ENCODE measurements at regions not wholly inside any gene's neighbourhood (a gene's known extent, or its start where the extent isn't known, plus 50 kb on each side); places are given as distances from the start of the nearest gene placed in this dataset.

DNA sequence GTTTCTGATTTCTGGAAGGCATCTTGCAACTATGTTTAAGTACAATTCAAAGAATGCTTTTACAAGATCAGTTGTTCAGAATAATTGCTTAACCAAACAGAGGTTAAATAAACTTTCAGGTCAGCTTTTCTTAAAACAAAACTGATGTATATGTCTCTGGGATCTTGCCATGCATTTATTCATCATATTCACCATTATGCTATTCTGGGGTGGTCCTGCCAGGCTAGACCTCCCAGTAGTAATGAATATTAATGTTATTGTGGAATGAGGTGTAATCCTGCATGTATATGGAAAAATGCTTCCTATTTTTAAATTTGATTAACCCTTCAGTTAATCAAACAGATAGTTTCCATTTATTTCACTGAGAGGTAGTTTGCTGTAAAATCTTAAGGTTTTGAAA lies 129.3 kb upstream of the RGPD4 start:
- Histone ChIP-seq H4K91ac (ENCODE audit: low read depth, low read length) (no peak overlapping the region), H3K9me3 (ENCODE audit: insufficient read depth, low read depth, low read length) (peaks cover 4% of the 10 kb centered on the region), H3K14ac (ENCODE audit: low read length) (no peak overlapping the region), H4K8ac (ENCODE audit: low read depth, low read length) (no peak overlapping the region), H3K36me3 (ENCODE audit: control insufficient read depth in 1 of 2, insufficient read depth in 2 of 2, low read length in 2 of 2) (no peaks in the 10 kb centered on the region), H3K9ac (ENCODE audit: low read length) (no peak overlapping the region), H4K12ac (ENCODE audit: low read depth, low read length) (no peak overlapping the region), H3K79me2 (ENCODE audit: control insufficient read depth, insufficient read depth, low read length, poor library complexity) (no peaks in the 10 kb centered on the region), H3K4me2 (ENCODE audit: low read length) (no peak overlapping the region), H2BK5ac (ENCODE audit: low read depth, low read length, poor library complexity) (no peak overlapping the region), H3K4me3 (ENCODE audit: low read depth, low read length) (no peak overlapping the region), H3K23ac (ENCODE audit: low read length) (no peak overlapping the region), H2AFZ (ENCODE audit: insufficient read depth, low read length, poor library complexity) (no peak overlapping the region), H3K27ac (ENCODE audit: low read depth, low read length) (no peak overlapping the region), H2BK12ac (ENCODE audit: low read length) (no peak overlapping the region), H3K4ac (ENCODE audit: low read depth, low read length) (no peak overlapping the region), H3K27me3 (ENCODE audit: insufficient read depth, low read length) (no peaks in the 10 kb centered on the region), H3K4me1 (ENCODE audit: control insufficient read depth in 1 of 2, insufficient read depth in 2 of 2, low read length in 2 of 2) (no peaks in the 10 kb centered on the region), H3K18ac (ENCODE audit: low read length) (no peak overlapping the region), H3K79me1 (ENCODE audit: low read length) (no peaks in the 10 kb centered on the region), H2AK5ac (ENCODE audit: low read length) (no peak overlapping the region), H2BK120ac (ENCODE audit: insufficient read depth, low read length, poor library complexity) (no peak overlapping the region)
- DNase-seq, result no peak

DNA sequence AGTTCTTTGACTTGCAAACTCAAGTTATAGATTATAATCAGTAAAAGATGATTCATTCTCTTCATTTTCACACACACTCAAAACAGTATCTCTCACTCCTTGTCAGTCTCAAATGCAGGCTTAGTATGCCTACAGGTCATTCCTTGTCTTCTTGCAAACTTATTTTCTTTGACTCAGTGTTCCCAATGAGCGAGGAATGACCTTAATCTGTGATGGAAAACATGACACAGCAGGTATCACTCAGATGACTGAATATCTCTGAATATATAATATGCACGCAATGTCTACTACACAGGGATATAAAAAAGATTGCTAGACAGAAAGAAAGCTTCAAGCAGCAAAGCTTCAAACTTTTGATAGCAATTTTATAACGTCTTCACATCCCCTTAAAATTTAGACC lies 127.8 kb upstream of the RGPD4 start:
- no peak overlapping the region for H4K12ac ChIP-seq (ENCODE audit: low read depth, low read length)
- DNase-seq, result no peak
- no peak overlapping the region for H2AFZ ChIP-seq (ENCODE audit: insufficient read depth, low read length, poor library complexity)
- no peaks in the 10 kb centered on the region for H3K79me2 ChIP-seq (ENCODE audit: control insufficient read depth, insufficient read depth, low read length, poor library complexity)
- H3K18ac ChIP-seq (ENCODE audit: low read length), result no peak overlapping the region
- no peak overlapping the region for H3K14ac ChIP-seq (ENCODE audit: low read length)
- no peak overlapping the region for H3K4me2 ChIP-seq (ENCODE audit: low read length)
- H3K23ac ChIP-seq (ENCODE audit: low read length), result no peak overlapping the region
- no peak overlapping the region for H3K27ac ChIP-seq (ENCODE audit: low read depth, low read length)
- no peak overlapping the region for H3K9ac ChIP-seq (ENCODE audit: low read length)
- H3K27me3 ChIP-seq (ENCODE audit: insufficient read depth, low read length), result no peaks in the 10 kb centered on the region
- H4K8ac ChIP-seq (ENCODE audit: low read depth, low read length), result no peak overlapping the region
- no peak overlapping the region for H3K4me3 ChIP-seq (ENCODE audit: low read depth, low read length)
- WGBS (ENCODE audit: extremely low coverage, insufficient coverage, insufficient read length), result no CpG with 5 or more reads among the region's 3 CpGs
- H2AK5ac ChIP-seq (ENCODE audit: low read length), result no peak overlapping the region
- no peak overlapping the region for H2BK12ac ChIP-seq (ENCODE audit: low read length)
- H2BK120ac ChIP-seq (ENCODE audit: insufficient read depth, low read length, poor library complexity), result no peak overlapping the region
- H3K79me1 ChIP-seq (ENCODE audit: low read length), result no peaks in the 10 kb centered on the region
- no peaks in the 10 kb centered on the region for H3K36me3 ChIP-seq (ENCODE audit: control insufficient read depth in 1 of 2, insufficient read depth in 2 of 2, low read length in 2 of 2)
- no peaks in the 10 kb centered on the region for H3K4me1 ChIP-seq (ENCODE audit: control insufficient read depth in 1 of 2, insufficient read depth in 2 of 2, low read length in 2 of 2)
- no peak overlapping the region for H4K91ac ChIP-seq (ENCODE audit: low read depth, low read length)
- H3K4ac ChIP-seq (ENCODE audit: low read depth, low read length), result no peak overlapping the region
- peaks cover 4% of the 10 kb centered on the region for H3K9me3 ChIP-seq (ENCODE audit: insufficient read depth, low read depth, low read length)
- H2BK5ac ChIP-seq (ENCODE audit: low read depth, low read length, poor library complexity), result no peak overlapping the region

DNA sequence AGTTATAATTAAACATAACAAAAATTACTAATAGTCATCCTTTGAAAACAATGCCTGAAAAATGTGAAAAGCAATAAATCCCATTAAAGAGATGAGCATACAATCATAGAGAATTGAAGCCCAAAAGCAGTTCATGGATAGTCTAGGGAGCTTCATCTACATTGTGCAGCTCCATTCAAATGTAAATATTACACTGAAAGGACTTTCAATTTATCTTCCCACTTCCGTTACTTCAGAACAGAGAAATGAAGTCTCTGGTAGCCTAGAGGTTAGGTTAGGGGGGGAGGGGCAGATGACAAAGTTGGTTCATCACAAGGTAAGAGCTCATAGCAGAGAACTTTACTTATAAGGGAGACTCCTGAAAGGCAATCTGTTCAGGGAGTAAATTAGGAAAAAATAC lies 126.6 kb upstream of the RGPD4 start:
- DNase-seq, result no peak
- H3K79me2 ChIP-seq (ENCODE audit: control insufficient read depth, insufficient read depth, low read length, poor library complexity), result no peaks in the 10 kb centered on the region

DNA sequence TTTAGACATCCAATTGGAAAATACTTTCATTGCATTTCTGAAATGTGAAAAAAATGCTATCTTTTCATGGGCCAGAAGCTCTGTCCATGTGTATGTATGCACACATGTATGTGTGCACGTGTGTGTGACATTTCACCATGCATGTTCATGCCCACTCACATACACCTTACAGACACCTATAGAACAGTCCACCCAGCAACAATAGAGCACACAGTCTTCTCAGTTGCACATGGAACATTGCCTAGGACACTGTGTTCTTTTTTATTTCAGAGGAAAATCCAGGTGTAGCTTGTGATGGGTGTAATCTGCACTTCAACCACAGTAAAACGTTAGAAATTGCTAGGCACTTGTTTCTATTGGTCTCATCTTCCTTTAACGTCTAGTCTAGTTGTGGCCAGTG lies 114.8 kb upstream of the RGPD4 start:
- no peak overlapping the region for H3K18ac ChIP-seq (ENCODE audit: low read length)
- H3K27ac ChIP-seq (ENCODE audit: low read depth, low read length), result no peak overlapping the region
- DNase-seq, result no peak
- no peak overlapping the region for H4K12ac ChIP-seq (ENCODE audit: low read depth, low read length)
- H3K23ac ChIP-seq (ENCODE audit: low read length), result no peak overlapping the region
- no peak overlapping the region for H3K4me2 ChIP-seq (ENCODE audit: low read length)
- no peak overlapping the region for H3K9ac ChIP-seq (ENCODE audit: low read length)
- H2BK5ac ChIP-seq (ENCODE audit: low read depth, low read length, poor library complexity), result no peak overlapping the region
- no peak overlapping the region for H2BK120ac ChIP-seq (ENCODE audit: insufficient read depth, low read length, poor library complexity)
- H3K36me3 ChIP-seq (ENCODE audit: control insufficient read depth in 1 of 2, insufficient read depth in 2 of 2, low read length in 2 of 2), result no peaks in the 10 kb centered on the region
- H4K91ac ChIP-seq (ENCODE audit: low read depth, low read length), result no peak overlapping the region
- no peak overlapping the region for H2AFZ ChIP-seq (ENCODE audit: insufficient read depth, low read length, poor library complexity)
- H3K79me1 ChIP-seq (ENCODE audit: low read length), result no peaks in the 10 kb centered on the region
- H4K8ac ChIP-seq (ENCODE audit: low read depth, low read length), result no peak overlapping the region
- no peaks in the 10 kb centered on the region for H3K4me1 ChIP-seq (ENCODE audit: control insufficient read depth in 1 of 2, insufficient read depth in 2 of 2, low read length in 2 of 2)
- H2AK5ac ChIP-seq (ENCODE audit: low read length), result no peak overlapping the region
- H3K27me3 ChIP-seq (ENCODE audit: insufficient read depth, low read length), result no peaks in the 10 kb centered on the region
- no CpG with 5 or more reads among the region's 3 CpGs for WGBS (ENCODE audit: extremely low coverage, insufficient coverage, insufficient read length)
- no peak overlapping the region for H3K4me3 ChIP-seq (ENCODE audit: low read depth, low read length)
- H3K9me3 ChIP-seq (ENCODE audit: insufficient read depth, low read depth, low read length), result no peaks in the 10 kb centered on the region
- no peak overlapping the region for H2BK12ac ChIP-seq (ENCODE audit: low read length)
- no peaks in the 10 kb centered on the region for H3K79me2 ChIP-seq (ENCODE audit: control insufficient read depth, insufficient read depth, low read length, poor library complexity)
- H3K4ac ChIP-seq (ENCODE audit: low read depth, low read length), result no peak overlapping the region
- H3K14ac ChIP-seq (ENCODE audit: low read length), result no peak overlapping the region

More for the DNA sequence above, 126.6 kb upstream of the RGPD4 start:
- no peak overlapping the region for H4K91ac ChIP-seq (ENCODE audit: low read depth, low read length)
- no CpG with 5 or more reads among the region's 1 CpG for WGBS (ENCODE audit: extremely low coverage, insufficient coverage, insufficient read length)
- H2BK12ac ChIP-seq (ENCODE audit: low read length), result no peak overlapping the region
- no peak overlapping the region for H4K12ac ChIP-seq (ENCODE audit: low read depth, low read length)
- no peak overlapping the region for H3K14ac ChIP-seq (ENCODE audit: low read length)
- no peak overlapping the region for H3K27ac ChIP-seq (ENCODE audit: low read depth, low read length)
- H2AFZ ChIP-seq (ENCODE audit: insufficient read depth, low read length, poor library complexity), result no peak overlapping the region
- H3K4ac ChIP-seq (ENCODE audit: low read depth, low read length), result no peak overlapping the region
- H3K4me3 ChIP-seq (ENCODE audit: low read depth, low read length), result no peak overlapping the region
- H3K9me3 ChIP-seq (ENCODE audit: insufficient read depth, low read depth, low read length), result no peaks in the 10 kb centered on the region
- no peak overlapping the region for H2AK5ac ChIP-seq (ENCODE audit: low read length)
- H3K79me1 ChIP-seq (ENCODE audit: low read length), result no peaks in the 10 kb centered on the region
- no peaks in the 10 kb centered on the region for H3K27me3 ChIP-seq (ENCODE audit: insufficient read depth, low read length)
- no peaks in the 10 kb centered on the region for H3K4me1 ChIP-seq (ENCODE audit: control insufficient read depth in 1 of 2, insufficient read depth in 2 of 2, low read length in 2 of 2)
- H3K18ac ChIP-seq (ENCODE audit: low read length), result no peak overlapping the region
- H3K36me3 ChIP-seq (ENCODE audit: control insufficient read depth in 1 of 2, insufficient read depth in 2 of 2, low read length in 2 of 2), result no peaks in the 10 kb centered on the region
- H4K8ac ChIP-seq (ENCODE audit: low read depth, low read length), result no peak overlapping the region
- no peak overlapping the region for H3K4me2 ChIP-seq (ENCODE audit: low read length)
- no peak overlapping the region for H2BK120ac ChIP-seq (ENCODE audit: insufficient read depth, low read length, poor library complexity)
- no peak overlapping the region for H2BK5ac ChIP-seq (ENCODE audit: low read depth, low read length, poor library complexity)
- H3K23ac ChIP-seq (ENCODE audit: low read length), result no peak overlapping the region
- no peak overlapping the region for H3K9ac ChIP-seq (ENCODE audit: low read length)

All from trophoblast cell (in vitro differentiated cells and primary cell).